GM19043 (cell line): ENCODE measurements at regions not wholly inside any gene's neighbourhood (a gene's known extent, or its start where the extent isn't known, plus 50 kb on each side); places are given as distances from the start of the nearest gene placed in this dataset.

Experiments
- ATAC-seq: cut with Tn5 transposase; IDR thresholded peaks from one replicate; pipeline ENCODE4 v1.9.1; 2021; ENCODE audit warnings: low read depth; ENCODE audit not compliant: unreplicated experiment

- no peak for ATAC-seq
Measured at GRCh38 chr6:100184473-100184872, 190.4 kb upstream of the MCHR2 start.

- ATAC-seq, result no peak
Measured at GRCh38 chr6:100182313-100182712, 188.3 kb upstream of the MCHR2 start.

DNA sequence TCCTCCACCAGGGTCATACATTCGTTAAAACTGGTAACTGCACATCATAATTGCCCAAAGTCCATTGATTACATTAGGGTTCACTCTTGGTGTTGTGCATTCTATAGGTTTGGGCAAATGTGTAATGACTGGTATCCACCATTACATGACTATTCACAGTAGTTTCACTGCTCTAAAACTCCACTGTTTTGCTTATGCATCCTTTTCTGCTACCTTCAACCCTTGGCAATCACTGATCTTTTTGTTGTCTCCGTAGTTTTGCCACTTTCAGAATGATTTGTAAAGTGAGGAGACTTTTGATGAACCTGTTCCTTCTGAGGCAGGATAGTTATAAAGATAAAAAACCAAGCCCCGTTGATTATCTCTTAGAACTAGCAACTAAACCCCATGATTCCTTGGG lies 187.3 kb upstream of the MCHR2 start:
- ATAC-seq, result no peak

- ATAC-seq, result no peak
Measured at GRCh38 chr6:100179576-100179975, 185.6 kb upstream of the MCHR2 start.

DNA sequence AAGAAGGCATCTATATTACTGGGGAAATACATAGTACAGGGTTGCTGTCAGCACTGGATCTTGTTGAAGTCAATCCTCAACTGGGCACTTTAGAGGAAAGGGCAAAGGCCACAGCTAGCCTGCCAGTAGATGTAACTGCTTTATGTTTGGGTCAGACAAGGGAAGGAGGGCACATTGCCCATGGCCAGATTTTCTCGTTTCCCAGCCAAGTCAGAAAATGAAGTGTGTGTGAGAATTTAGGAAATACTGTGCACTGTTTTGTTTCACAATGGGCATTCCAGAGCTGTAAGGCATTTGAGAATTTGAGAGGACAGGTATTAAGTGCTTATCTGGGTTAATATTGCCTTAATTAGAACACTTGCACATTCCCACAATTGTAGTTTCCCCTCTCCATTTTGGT lies 183.9 kb upstream of the MCHR2 start:
- ATAC-seq, result no peak

- ATAC-seq, result no peak
Measured at GRCh38 chr6:100176951-100177710, 183.1 kb upstream of the MCHR2 start.

- ATAC-seq, result no peak
Measured at GRCh38 chr6:100176311-100176950, 182.4 kb upstream of the MCHR2 start.

DNA sequence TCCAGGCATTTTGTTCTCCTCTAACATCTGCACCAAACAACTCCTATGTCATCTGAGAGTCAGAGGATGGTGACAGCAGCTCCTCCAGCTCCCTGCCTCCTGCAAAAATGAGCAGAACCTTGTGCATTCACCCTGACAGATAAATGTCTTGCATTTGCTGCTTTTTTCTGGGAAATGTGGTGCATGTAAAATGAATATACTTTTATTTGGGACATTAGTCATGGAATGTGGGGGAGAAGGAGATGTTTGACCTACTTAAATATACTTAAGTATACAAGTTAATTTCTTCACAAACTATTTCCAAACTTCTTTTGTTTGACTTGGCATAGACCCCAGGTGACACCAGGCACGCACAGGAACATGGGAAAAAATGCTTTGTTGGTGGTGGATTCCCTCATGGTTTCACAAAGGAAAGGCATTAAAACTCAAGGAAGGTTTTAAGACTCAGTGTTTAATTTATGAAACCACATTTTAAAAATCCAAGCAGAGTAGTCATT lies 181.8 kb upstream of the MCHR2 start:
- ATAC-seq, result no peak

GRCh38 chr6:100173211-100173610 lies 179.2 kb upstream of the MCHR2 start:
- no peak for ATAC-seq

DNA sequence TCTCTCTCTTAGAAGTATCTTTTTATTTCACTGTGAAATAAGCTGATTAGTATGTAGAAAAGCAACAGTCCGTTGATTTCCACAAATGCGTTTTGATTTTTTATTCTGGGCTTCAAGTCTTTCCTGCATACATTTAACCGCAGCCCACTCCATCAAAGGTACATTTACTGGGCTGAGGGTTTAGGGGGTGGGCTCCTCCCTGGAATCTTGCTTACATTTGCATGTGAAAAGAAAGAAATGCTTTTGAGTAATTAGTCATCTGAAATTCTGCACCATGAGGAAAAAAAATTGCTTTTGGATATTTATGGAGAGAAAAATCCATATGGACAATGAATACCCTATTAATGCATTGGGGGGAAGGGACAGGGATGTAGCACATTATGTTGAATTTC lies 178.3 kb upstream of the MCHR2 start:
- no peak for ATAC-seq

GRCh38 chr6:100171533-100172321 lies 177.7 kb upstream of the MCHR2 start:
- ATAC-seq, result peak; percentile 71

GRCh38 chr6:100168148-100168547 lies 174.1 kb upstream of the MCHR2 start:
- no peak for ATAC-seq

- no peak for ATAC-seq
Measured at GRCh38 chr6:100167585-100167984, 173.6 kb upstream of the MCHR2 start.

GRCh38 chr6:100166956-100167355 lies 172.9 kb upstream of the MCHR2 start:
- ATAC-seq, result no peak

GRCh38 chr6:100165442-100165841 lies 171.4 kb upstream of the MCHR2 start:
- ATAC-seq, result no peak

DNA sequence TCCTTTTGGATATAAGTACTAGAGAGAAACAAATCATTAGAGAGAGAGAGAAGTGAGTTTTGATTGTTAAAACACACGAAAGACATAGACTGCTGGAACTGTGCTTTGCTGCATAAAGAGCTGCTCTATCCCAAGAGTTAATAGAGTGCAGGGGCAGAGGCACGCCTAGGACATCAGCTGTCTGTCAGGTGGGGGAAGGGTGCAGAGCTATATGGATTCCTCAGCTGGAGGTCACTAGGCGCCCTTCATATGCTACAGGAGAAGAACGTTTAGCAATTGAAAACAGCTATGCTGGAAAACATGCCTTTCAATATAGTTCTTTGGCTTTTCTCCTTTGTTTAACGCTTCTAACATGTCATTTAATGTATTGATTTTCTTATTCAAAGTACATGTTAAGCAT lies 169.0 kb upstream of the MCHR2 start:
- ATAC-seq, result no peak

DNA sequence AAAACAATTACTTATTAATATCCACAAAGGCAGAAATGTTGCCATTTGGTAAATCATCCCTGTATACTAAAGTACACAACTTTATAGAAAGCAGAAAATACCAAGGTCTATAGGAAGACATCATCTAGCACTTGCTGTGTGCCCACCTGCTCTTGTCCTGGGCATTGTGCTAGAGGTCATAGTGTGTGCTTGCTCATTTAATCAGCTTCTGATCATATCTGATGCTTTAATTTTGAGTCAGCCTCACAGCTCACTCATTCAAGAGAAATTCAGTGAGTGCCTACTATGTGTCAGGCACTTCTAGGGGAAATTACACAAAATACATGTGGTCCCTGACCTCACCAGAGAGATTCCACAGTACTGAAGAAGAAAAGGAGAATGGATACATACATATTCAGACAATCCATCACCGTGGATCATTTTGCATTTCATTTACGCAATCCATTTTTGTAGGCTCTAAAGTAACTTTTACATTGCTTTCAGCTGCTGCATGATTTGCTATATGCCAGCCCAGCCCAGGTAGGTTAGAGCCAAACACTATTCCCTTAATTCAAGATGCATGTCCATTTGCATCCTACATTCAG lies 167.9 kb upstream of the MCHR2 start:
- no peak for ATAC-seq

DNA sequence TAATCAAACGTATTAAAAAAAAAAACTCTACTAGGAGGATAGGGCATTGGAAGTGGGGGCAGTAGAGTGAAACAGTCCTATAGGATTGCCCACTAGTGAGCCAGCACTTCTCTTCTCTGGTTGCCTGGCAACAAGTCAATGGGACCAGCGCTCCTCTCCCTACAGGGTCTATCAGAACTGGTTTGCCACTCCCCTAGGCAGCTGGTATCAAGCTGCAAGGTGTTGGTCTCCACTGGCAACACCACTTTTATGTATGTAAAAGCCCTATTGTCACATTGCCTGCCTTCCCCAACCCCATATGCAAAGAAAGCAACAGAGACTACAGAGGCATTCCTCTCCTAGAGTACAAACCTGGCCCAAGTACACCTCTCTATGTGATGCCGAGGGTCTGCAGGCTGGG lies 166.9 kb upstream of the MCHR2 start:
- ATAC-seq, result no peak

- no peak for ATAC-seq
Measured at GRCh38 chr6:100155141-100155540, 161.1 kb upstream of the MCHR2 start.

GRCh38 chr6:100153636-100154275 lies 159.7 kb upstream of the MCHR2 start:
- ATAC-seq, result no peak

GRCh38 chr6:100152201-100152600 lies 158.2 kb upstream of the MCHR2 start:
- ATAC-seq, result no peak
